GM21515 (cell line): ENCODE measurements at regions not wholly inside any gene's neighbourhood (a gene's known extent, or its start where the extent isn't known, plus 50 kb on each side); places are given as distances from the start of the nearest gene placed in this dataset.
A peak's percentile ranks its signal among the peaks of the same experiment; 100 is the strongest.

Source experiments
- ATAC-seq: cut with Tn5 transposase; IDR thresholded peaks from one replicate; pipeline ENCODE4 v1.9.1; 2021; ENCODE audit not compliant: unreplicated experiment

GRCh38 chr3:75260-75659, 121.3 kb upstream of the CHL1 start:
- ATAC-seq = no peak

GRCh38 chr3:79542-79941, 117.0 kb upstream of the CHL1 start:
- ATAC-seq = no peak

GRCh38 chr3:82508-82907, 114.1 kb upstream of the CHL1 start:
- no peak for ATAC-seq

DNA sequence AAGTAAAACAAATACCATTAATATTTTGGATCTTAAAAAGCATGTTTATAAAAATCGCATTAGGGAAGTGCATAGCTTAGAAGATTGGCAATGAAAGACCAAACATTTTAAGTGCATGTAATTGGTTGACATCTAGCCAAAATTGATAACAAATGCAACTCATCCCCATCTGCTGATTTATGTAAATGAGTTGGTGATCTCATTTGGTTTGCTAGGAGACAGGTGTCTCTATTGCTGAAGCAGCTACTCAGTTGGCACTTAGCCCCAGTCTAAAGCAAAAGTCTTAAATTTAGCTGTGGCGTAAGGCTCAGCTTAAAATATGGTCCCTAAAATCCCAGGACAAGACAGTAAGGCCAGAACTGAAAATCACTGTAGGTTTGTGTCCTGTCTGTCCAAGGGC, 113.5 kb upstream of the CHL1 start:
- ATAC-seq = no peak

DNA sequence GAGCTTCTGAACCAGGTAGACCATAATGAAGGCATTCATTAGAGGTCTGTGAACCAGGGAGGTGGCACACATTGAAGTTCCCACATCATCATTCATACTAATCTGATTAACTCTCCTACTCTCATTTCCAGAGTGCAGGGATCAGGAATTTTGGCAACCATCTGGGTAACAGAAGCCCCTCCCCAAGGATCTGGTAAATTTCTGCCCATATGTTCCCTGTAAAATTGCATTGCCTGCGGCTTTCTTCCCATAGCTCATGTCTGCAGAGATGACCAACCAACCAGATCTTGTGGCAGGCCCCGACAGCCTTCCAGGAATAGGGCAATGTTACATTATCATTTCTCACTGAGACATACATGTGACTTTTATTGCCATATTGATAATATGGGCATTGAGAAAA, 111.4 kb upstream of the CHL1 start:
- ATAC-seq = no peak

GRCh38 chr3:88267-88666, 108.3 kb upstream of the CHL1 start:
- ATAC-seq = no peak

DNA sequence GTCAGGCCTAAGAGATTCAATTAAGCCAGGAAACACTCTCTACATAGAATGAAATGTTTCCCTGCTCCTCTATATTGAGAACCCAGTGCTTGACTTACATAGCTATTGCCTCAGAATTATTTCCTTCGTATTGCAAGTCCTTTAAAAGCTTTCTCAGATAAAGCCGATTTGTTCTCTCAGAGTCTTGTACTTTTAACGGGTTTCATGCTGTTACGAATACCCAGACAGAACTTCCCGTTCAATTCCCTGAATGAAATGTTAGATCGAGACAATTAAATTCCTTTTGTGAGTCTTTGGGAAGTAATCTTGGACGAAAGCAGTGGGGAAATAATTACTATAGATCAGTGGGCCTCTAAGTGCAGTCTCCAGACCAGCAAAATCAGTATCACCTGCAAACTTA, 102.8 kb upstream of the CHL1 start:
- no peak for ATAC-seq

DNA sequence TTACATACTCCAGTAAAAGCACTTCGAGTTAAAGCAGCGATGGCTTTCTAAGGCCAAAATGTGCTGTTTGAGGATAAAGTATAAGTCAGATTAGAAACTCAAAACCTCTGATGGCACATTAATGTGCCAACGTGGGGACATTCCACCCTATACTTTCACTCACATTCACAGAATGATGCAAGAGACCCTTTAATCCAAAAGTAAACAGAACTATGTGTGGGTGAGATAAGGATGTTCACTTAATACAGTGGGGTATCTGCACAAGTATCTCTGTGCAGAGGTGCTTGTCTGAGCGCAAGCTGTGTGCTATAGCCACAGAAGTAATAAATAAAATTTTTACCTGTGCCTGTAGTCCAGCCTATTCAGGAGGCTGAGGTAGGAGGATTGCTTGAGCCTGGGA, 100.3 kb upstream of the CHL1 start:
- no peak for ATAC-seq

DNA sequence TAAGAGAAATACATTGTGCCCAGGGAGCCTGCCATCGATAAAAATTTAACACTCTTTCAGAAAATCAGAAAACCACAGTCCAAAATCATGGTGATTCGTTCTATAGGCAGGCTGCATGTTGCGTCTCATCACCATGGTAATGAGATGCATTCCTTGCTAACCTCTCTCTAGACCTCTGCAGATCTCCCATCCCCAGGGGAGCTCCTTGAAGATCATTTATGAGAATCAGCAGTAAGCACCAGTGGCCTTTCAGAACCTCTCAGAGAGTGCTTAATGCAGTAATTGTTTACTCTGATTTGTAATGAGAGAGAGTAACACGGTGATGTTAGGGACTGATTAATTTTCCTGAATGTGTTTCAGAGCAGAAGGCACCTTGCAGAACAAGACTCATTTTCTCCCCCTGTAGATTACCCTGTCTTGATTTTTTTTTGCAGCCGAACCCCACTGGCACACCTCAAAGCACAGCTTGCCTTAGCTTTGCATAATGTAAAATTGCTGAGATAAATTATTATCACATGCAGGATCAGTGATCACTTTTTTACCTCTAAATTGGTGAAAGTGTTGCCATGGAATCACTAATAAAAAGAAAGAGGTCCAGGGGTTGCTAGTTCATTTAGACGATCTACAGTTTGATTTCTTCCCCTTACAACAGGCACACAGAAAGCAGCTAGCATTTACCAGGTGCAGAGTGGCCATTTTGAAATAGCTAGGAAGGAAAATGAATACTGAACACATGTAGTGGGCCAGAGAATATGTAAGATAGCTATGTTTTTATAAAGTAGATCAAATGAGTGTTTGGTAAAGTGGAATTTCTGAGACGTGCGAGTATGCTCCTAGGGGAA, 98.9 kb upstream of the CHL1 start:
- no peak for ATAC-seq

DNA sequence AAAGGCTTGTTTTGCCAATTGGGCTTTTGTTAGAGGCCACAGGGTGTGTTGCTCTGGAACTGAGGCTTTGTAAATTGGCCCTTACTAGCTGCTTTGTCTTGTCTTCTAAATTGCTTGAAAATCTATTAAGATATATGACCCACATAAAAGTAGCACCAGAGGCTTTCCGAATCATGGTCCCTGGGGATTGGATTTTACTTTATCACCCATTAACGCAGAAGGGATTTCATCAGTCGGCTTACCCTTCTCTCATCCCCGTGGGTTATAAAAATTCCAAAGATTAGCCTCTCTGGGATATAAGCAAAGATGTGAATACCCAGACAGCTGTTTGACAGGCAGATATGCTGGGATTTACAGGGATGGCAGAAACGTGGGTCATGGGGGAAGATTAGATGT, 98.3 kb upstream of the CHL1 start:
- no peak for ATAC-seq

DNA sequence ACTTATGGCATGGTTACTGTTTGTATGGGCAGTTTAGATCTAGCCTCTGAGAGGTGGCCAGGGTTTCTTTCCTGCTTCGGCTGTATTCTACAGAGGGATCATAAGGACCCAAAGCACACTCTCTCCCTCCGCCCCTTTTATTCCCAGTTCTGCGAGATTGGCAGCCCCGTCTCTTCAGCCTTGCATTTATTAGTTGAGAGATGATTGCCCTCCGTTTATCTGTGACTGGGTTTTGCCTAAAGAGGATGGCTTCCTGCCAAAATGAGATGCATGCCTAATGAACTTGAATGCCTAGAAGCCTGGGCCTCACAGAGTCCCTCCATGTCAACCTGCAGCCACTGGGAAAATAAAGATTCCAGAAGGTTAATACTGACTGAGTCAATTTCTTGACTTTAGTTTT, 97.1 kb upstream of the CHL1 start:
- ATAC-seq = no peak

GRCh38 chr3:102484-102883, 94.1 kb upstream of the CHL1 start:
- no peak for ATAC-seq

DNA sequence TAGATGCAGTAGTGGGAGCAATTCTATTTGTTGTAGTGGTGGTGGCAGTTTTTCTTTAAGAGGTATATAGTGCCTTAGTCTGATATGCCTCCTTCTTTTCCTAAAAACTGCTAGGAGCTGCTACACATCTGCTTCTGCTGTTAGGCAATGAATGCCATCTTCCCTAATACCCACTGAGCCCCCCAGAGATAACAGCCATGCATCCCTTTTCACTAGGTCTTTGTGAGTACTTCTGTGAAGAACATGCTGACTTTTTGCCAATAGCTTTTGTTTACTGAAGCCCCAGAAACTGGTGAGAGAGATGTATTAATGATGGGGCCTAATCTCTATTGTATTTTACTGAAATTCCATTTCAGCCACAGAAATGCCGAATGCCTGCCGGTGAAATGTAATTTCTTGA, 92.6 kb upstream of the CHL1 start:
- no peak for ATAC-seq

- no peak for ATAC-seq
Measured at GRCh38 chr3:105585-105984, 91.0 kb upstream of the CHL1 start.

DNA sequence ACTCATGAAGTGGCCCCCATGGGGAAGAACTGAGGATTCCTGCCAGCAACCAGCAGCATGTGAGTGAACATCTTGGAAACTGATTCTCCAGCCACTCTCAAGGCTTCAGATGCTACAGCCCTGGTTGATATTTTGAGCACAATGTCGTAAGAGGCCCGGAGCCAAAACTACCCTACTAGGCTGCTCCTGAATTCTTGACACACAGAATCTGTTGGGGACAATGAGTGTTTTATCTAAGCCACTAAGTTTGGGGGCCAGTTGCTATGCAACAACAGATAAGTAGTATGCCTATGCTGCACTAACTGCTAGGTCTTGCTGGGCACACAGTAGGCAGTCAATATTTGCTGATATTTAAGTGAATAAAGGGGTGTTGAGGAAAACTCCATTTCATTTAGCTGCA, 89.9 kb upstream of the CHL1 start:
- no peak for ATAC-seq

GRCh38 chr3:111143-112069, 85.2 kb upstream of the CHL1 start:
- peak; percentile 72 for ATAC-seq

GRCh38 chr3:112773-113172, 83.8 kb upstream of the CHL1 start:
- ATAC-seq = no peak

DNA sequence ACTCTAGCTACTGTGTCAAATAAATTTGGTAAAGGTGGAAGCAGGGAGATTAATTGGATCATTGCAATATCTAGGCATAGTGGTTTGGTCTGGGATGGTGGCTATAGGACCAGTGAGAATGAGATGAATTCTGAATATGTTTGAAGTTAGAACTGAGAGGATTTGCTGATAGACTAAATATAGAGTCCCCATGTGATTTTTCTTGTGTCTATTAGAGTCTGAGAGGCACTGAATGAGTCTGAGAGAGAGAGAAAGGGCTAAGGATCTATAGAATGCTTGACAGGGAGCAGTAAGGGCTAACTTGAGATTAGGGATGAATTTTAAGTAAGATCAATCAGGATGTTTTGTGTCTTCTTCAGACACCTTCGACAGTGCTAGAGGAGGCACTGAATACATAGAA, 77.9 kb upstream of the CHL1 start:
- no peak for ATAC-seq

- no peak for ATAC-seq
Measured at GRCh38 chr3:123341-123740, 73.2 kb upstream of the CHL1 start.

GRCh38 chr3:124557-125179, 71.9 kb upstream of the CHL1 start:
- ATAC-seq = peak; percentile 56

GRCh38 chr3:128515-129172, 67.9 kb upstream of the CHL1 start:
- ATAC-seq = no peak
